LoVo (cell line): ENCODE measurements at regions not wholly inside any gene's neighbourhood (a gene's known extent, or its start where the extent isn't known, plus 50 kb on each side); places are given as distances from the start of the nearest gene placed in this dataset.
A peak's percentile ranks its signal among the peaks of the same experiment; 100 is the strongest.
"Not testable (repeated sequence)": the region's sequence is repeated elsewhere in the genome, so short reads cannot be mapped to it uniquely, and the experiment has no call there.

Experiments used
- DNase-seq: peaks from one replicate; pipeline ENCODE4 v3.0.0-alpha.2; 2016; ENCODE audit warnings: low spot score

DNA sequence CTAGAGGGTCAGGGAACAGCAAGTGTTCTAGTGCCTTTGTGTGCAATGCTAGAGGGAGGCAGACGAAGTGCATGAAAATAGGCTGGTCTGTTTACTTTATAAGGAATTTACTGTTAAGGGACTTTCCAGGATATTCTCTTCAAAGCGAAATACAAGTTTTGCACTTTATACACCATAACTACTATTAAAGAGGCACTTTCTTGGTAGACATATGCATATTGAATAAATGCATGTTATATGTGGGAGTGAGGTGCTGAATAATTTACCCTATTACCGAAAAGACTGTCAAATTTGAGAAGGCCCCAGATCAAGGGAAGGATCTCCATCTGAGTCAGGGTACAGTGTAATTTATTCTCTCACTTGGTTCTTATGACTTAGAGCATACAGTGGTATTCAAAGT lies 310.5 kb downstream of the S1PR1 start:
- DNase-seq, result no peak

DNA sequence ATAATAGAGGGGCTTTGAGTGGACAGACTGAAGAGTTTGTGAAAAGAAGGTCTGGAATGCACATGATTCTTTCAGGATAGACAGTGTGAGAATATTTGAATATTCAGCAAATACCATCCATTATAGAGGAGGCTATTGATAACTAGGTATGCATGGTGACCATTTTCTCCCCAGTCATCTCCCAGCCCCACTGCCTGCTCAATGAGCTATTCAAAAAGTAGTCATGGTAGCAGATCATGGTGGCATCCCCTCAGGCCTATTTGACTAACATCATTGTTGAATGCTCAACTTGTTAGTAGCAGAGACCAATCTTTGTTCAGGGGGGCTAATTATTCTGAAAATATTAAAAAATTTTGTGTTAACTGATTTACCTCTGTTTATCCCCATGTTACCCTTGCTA lies 311.6 kb downstream of the S1PR1 start:
- DNase-seq, result no peak

DNA sequence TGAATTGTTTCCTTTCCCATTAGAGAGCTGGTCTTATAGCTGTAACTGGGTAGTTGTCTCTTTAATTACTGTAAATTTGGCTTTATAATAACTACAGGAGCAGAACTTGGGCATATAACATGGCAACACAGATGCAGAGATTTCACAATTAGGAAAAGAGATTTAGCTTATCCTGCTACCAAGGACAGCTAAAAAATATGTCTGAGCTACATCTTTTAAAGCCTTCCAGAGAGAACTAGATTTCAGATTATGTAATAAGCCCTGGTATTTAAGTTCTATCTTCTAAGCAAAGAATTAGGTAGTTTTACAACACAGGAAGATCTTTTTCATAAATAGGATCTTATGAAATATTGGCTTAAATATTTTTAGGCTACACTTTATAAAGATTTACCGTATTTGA lies 313.8 kb downstream of the S1PR1 start:
- no peak for DNase-seq

DNA sequence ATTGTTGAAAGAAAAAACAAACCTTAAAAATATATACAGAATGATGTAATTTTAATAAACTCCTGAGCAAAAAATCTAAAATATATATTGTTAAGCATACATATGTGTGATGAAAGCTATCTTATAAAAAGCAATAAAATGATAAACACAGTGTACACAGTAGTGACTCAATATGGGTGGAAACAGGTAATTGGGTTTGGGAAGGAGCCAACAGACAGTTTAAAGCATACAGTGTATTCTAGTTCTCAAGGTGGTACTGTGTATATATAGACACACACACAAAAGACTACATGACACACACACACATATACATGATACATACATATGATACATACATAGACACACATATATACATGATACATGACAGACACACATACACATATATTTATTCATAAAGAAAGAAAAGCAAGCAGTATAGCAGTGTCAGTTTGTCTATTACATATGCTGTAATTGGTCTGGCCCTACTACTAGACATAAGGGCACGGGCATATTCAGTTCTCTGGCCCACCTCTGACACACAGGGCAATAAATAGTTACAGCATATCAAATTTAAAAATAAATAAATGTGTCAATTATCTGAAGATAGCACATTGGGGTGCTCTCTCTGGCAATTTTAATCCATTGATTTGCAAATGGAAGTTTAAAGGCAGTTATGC lies 330.2 kb downstream of the S1PR1 start:
- DNase-seq, result peak; percentile 22

DNA sequence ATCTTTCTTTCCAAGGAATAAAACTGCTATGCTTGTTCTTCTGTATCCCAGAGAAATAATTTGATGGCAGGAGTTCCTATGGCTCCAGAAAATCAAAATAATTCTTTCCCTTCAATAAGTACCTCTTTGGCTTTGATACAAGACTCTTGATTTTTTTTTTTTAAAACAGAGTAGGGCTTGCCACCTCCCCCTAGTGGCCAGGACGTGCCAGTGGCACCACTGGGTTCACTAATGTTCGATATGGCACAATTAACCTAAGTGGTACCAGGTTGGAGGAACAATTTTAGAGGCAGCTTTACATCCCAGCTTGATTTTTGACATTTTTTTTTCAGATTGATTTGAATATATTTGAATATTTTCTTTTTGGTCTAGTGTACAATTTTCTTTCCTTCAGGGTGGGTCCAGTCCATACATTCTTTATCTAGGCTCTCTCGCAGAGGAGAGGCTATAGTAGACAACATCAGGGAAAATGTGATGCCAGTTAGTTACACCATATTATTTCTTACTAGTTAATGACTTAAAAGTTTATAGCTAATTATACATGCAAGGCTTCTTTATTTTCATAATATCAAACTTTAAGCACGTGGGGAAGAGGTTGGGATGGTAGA lies 330.9 kb downstream of the S1PR1 start:
- DNase-seq, result peak; percentile 44

DNA sequence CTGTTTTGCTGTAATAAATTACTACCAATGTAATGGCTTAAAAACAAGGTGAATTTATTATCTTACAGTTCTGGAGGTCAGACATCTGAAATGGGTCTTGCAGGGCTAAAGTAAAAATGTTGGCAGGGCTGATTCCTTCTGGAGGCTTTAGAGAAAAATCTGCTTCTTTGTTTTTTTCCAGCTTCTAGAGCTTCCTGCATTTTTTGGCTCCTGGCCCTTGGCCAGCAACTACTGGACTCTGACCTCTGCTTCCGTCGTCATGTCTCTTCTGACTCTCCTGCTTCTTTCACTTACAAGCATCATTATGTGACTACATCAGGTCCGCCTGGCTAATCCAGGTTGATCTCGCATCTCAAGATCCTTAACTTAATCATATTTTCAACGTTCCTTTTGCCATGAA lies 350.9 kb downstream of the S1PR1 start:
- DNase-seq, result peak; percentile 49

DNA sequence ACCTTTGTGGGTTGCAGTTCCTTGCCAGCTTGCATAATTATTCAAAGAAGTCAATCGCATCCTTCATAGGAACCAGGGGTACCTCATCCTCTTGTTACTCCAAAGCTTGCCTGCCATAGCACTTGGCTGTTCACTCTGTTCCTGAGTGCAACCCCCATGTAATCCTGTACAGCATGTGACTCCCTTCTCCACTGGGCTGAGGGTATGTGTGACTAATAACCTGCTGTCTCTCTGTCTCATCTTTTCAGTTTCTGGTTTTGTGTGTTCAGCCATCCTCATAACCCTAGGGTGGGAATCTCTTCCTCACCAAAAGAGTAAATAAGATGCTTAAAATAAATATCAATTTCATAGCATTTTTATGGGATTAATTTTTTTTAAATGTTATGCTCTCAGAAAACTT lies 351.9 kb downstream of the S1PR1 start:
- no peak for DNase-seq

DNA sequence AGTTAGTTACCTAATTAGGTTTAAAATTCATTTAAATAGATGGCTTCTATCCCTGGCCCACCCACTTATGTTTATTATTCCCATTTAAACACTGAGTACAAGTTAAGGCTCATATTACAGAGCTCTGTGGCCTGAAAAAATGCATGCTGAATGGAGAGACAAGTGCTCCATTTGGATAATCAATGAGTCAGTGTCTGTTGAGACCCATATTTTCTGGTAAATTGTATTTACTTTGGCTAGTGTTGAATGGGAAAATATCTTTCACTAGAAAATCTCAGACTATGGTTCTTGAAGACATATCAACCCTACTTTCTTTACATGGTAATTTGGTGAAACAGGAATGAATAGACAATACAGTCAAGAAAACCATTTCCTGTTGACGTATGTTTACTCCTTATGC lies 356.0 kb downstream of the S1PR1 start:
- DNase-seq, result no peak

DNA sequence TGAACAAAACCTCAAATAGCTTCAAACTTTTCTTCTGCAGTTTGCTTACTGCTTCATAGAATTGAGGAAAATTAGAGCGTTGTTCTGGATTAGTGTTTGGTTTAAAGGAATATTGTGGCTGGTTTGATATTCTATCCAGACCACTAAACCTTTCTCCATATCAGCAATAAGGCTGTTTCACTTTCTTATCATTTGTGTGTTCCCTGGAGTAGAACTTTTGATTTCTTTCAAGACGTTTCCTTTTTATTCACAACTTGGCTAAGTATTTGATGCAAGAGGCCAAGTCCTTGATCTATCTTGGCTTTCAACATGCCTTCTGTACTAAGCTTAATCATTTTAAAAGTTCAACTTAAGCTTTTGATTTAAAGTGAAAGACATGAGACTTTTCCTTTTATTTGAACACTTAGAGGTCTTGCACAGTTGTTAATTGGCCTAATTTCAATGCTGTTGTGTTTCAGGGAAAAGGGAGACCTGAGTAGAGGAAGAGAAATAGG lies 359.1 kb downstream of the S1PR1 start:
- no peak for DNase-seq

DNA sequence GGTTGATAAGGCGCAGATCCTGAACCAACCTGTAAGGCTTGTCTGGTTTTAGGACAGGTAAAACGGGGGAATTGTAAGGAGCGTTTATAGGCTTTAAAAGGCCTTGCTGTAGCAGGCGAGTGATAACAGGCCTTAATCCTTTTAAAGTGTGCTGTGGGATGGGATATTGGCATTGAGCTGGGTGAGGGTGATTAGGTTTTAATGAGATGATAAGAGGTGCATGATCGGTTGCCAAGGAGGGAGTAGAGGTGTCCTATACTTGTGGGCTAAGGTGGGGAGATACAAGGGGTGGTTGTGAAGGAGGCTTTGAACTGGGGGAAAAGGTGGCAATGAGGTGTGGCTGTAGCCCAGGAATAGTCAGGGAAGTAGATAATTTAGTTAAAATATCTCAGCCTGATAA lies 363.8 kb downstream of the S1PR1 start:
- DNase-seq, result not testable (repeated sequence)

DNA sequence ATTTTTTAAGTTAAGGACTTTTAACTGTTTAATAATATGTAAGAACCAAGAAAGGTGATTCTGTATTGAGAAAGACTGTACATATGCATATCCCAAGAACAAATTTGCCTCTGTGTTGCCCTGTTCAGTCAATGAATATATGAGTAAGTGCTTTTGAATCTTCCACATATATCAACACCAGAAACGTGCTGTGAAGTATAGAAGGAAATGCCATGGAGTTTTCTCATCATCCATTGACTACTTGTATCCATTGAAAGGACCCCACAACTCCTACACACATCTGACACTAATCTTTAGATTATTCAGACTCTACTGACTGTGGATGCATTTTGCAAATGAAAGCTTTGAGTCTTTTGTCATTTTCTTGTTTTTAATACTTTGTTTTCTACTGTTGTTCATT lies 366.9 kb downstream of the S1PR1 start:
- no peak for DNase-seq

DNA sequence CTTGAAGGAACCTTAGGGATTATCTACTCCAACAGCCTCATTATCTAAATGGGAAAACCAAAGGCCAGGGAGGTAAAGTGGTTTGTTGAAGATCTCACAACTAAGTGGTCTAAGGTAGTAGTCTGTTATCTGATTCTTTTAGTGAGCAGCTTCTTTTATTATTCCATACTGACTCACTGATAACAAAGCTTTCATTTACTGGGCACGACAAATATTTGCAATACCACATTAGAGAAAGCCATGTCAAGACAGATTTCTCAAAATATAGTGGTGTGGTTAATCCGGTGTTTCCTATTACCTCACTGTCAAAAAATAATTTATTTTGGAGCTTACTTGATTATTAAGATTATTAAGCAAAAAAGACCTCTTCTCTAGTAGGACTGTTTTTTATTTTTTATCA lies 369.1 kb downstream of the S1PR1 start:
- no peak for DNase-seq

DNA sequence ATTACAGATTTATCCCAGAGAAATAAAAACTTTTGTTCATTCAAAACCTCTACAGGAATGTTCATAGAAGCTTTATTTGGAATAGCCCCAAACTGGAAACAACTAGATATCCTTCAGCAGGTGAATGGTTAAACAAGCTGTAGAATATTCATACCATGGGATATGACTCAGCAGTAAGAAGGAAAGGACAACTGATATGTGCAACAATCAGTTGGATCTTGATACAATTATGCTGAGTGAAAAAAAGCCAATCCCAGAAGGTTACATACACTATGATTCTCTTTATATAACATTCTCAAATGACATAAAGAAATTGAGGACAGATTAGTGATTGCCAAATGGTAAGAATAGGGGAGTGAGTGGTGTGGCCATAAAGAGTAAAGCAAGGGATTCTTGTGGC lies 376.7 kb downstream of the S1PR1 start:
- DNase-seq, result no peak

DNA sequence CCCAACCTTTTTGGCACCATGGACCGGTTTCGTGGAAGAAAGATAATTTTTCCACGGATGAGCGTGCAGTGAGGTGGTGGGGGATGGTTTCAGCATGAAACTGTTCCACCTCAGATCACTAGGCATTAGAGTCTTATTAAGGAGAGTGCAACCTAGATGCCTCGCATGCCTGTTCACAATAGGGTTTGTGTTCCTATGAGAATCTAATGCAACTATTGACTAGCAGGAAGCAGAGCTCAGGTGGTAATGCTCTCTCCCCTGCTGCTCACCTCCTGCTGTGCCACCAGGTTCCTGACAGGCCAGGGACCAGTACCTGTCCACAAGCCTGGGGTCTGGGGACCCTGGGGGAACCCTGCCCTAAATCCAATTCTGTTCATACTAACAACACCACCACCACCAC lies 377.8 kb downstream of the OLFM3 start:
- no peak for DNase-seq

DNA sequence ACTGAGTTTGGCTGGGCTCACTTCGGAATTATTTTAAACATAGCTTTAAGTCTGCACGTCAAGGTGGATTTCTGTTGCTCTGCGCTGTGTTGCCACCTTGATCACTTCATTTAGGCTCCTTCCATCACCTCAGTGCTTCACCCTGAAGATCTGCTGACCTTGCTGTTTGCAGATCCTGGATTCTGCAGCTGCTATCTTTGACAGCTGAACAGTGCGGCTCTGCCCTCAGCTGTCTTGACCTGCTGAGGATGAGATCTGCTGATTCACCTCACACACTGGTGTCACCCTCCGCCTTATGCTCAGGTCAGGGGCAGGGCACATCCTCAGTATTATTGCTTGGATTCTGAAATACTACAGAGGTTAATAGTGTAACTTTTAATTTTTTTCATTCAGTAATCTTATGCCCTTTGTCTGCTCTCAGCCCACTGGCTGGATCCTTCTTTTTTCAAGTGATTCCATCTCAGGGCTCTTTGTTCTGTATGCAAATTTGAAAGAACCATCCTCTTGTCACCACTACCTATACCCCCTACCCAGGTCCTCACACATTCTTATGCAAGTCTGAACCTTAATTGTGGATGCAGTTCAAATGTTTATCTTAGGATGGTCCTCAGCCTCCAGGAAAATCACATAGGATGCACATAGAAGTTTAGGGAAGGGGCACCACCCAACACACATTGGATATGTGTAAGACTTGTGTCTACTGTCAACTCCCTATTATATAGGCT lies 364.0 kb downstream of the OLFM3 start:
- no peak for DNase-seq

DNA sequence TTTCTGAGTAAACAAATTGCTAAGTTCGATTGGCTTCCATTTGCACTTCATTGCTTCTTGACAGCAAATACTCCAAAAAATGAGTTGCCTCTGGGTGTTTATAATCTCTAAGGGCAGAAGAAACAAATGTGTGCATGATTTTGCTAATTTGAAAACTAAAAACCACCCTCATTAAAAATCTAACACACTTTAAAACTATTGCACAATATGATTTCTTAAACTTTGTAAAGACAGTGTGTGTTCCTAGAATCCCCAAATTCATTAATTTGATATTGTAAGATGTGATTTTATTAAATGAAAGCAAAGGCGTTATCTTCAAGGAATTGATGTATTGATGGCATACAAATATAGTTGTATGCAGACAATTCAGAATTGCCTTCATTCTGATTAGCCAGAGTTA lies 350.9 kb downstream of the OLFM3 start:
- DNase-seq, result no peak

DNA sequence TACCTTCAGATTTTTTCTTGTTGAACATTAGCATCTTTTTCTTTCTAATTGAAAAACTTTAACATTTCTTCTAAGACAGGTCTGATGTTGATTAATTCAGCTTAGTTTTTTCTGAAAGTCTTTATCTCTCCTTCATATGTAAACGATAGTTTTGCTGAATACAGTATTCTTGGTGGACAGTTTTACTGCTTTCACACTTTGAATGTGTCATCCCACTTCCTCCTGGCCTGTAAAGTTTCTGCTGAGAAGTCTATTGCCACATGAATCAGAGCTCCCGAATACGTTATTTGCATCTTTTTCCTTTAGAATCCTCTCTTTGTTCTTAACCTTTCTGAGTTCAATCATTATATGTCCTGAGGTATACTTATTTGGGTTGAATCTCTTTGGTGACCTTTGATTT lies 344.2 kb downstream of the OLFM3 start:
- DNase-seq, result no peak

DNA sequence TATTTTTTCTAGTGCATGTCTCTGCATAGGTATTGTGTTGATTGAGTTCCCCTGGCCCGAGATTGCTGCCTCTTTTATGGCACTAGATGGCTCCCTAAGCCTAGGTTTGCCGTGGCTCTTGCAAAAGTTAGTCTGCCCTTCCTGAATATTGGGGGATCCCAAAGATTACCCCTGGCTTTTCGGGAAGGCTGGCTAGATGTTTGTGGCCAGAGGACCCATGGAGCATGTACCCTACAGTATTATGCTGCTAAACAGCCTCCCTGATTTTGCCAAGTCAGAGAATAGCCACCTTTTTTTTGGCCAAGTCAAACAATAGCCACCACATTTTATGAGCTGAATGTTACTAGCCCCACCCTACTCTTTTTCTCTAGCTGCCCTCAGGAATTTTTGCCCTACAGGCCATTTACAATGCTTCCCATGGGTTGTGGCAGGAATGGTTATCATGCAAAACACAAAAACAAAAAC lies 343.2 kb downstream of the OLFM3 start:
- no peak for DNase-seq

DNA sequence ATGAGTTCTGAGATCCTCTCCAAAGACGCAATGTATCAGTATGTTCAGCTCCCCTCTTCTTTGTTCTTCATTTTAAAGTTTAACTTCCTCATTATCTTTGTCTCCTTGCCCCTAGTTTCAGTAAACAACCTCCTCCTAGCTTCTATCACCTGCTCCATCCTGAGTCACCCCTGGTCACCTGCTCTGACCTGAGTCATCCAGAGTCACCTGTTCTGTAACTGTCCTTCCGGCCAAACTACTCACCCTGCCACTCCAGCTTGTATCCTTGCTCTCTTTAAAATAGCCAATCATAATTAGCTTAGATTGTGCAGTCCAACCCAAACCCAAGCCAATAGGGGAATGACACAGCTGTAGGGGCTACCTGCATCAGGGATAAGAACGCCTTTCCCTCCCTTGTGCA lies 332.0 kb downstream of the OLFM3 start:
- DNase-seq, result no peak

DNA sequence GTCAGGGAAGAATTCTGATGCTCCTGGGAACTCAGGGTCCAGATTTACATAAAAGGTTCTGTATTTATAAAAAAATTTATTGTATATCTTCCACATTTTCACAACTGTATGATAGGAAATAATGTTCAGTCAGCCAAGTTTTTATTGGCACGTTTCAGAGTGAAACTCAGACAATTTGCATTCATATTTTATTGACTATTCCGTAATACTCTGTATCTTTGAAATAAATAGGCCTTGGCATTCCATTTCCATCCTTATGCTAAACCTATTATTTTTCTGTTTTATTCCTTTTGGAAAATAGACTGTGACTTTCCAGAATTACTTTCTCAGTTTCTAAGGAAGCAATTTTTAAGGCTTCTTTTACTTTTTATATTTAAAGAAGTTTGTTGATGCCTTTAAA lies 329.0 kb downstream of the OLFM3 start:
- no peak for DNase-seq

DNA sequence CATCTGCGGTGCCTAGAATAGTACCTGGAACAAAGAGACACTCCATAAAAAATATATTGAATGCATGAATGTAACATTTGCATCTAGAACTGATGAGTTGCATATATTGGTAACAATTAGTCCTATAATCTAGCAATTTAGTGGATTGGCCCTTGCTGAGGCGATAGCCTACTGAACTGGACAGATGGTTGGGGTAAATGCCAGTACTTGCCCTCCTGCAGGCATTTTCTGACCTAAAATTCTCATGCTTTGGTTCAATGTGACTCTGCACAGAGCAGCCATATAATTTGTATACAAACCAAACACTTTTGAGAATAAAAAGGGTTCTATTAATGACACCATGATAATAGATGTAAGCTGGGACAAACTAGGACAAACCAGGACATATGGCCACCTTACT lies 313.6 kb downstream of the OLFM3 start:
- DNase-seq, result no peak

DNA sequence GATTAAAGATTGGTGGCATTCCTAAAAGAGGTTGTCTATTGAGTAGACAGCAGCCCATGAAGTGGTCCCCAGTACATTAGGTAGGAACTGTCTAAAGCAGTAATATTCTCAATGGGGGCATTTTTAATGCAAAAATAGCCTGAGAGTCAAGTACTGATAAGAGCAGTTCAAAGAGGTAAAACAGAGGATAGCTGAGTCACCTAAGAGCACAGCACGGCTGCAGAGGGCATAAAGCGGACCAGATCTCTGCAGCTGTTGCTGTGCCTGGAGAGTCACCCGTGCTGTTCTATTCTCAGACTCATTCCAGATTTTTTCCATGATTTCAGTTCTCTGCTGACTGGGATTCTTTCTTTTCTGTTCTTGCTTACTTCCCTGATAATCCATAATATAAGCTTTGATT lies 313.2 kb downstream of the OLFM3 start:
- DNase-seq, result no peak

DNA sequence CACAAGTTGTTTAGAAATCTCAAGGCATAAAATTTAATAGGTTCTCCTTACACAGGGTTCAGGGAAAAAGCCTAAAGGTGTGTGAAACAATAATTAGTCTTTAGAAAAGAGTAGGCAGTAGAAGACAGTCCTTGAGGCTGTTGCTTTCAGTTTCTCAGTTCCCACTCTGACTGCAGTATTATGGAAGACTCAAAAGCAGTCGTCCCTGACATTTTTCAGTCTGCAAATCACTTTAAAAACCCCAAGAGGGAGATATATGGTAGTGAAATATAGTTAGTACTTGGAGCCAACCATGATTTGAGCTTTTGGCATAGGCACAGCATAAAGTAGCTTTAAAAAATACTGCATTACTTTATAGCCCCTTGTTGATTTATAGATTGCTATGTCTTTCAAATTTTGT lies 299.7 kb downstream of the OLFM3 start:
- no peak for DNase-seq
